ENCODE measurements at regions not wholly inside any gene's neighbourhood (a gene's known extent, or its start where the extent isn't known, plus 50 kb on each side); places are given as distances from the start of the nearest gene placed in this dataset.
A peak's percentile ranks its signal among the peaks of the same experiment; 100 is the strongest.

GRCh38 chr13:79654520-79654919, 173.6 kb downstream of the NDFIP2 start:
- DNase-seq (no peak), ATAC-seq (no peak)
- H3K27me3 ChIP-seq (ENCODE audit: control insufficient read depth, insufficient read depth) = no peaks in the 10 kb centered on the region
- peaks cover 7% of the 10 kb centered on the region for H3K4me1 ChIP-seq (ENCODE audit: control insufficient read depth, insufficient read depth, low read length)
- intact Hi-C loops (cut with DNase I) = no loop called here
- H3K9me3 ChIP-seq (ENCODE audit: control insufficient read depth, low read length) = no peaks in the 10 kb centered on the region
- H3K4me3 ChIP-seq (ENCODE audit: low read length) = no peak overlapping the region
- H3K27ac ChIP-seq (ENCODE audit: low read length) = no peak overlapping the region

DNA sequence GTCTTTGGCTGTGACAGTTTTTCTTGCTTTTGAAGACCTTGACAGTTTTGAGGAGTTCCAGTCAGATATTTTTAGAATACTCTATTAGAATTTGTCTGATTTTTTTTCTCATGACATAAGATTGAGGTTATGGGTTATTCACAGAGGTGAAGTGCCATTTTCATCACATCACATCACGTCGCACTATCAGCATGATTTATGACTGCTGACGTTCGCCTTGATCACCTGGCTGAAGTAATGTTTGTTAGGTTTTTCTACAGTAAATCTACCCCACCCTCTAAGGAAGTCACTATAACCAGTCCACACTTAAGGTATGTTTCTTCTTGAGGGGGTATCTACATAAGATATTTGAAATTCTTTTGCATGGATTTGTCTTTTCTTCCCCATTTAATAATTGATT, 169.7 kb downstream of the NDFIP2 start:
- Histone ChIP-seq H3K27ac (ENCODE audit: low read length) (no peak overlapping the region), H3K27me3 (ENCODE audit: control insufficient read depth, insufficient read depth) (no peaks in the 10 kb centered on the region), H3K4me3 (ENCODE audit: low read length) (no peak overlapping the region), H3K9me3 (ENCODE audit: control insufficient read depth, low read length) (no peaks in the 10 kb centered on the region), H3K4me1 (ENCODE audit: control insufficient read depth, insufficient read depth, low read length) (no peaks in the 10 kb centered on the region)
- WGBS = 77% methylated on average over 4 of the region's 4 CpGs
- intact Hi-C loops (cut with DNase I) = no loop called here
- ATAC-seq = no peak
- no peak for DNase-seq

- 80% methylated on average over 1 of the region's 1 CpG for WGBS
- H3K27me3 ChIP-seq (ENCODE audit: control insufficient read depth, insufficient read depth) = no peaks in the 10 kb centered on the region
- ATAC-seq = no peak
- intact Hi-C loops (cut with DNase I) = no loop called here
- no peaks in the 10 kb centered on the region for H3K9me3 ChIP-seq (ENCODE audit: control insufficient read depth, low read length)
- H3K27ac ChIP-seq (ENCODE audit: low read length) = no peak overlapping the region
- H3K4me1 ChIP-seq (ENCODE audit: control insufficient read depth, insufficient read depth, low read length) = peaks cover 2% of the 10 kb centered on the region
- DNase-seq = no peak
- H3K4me3 ChIP-seq (ENCODE audit: low read length) = no peak overlapping the region
Measured at GRCh38 chr13:79648191-79648590, 167.2 kb downstream of the NDFIP2 start.

- WGBS = 52% methylated on average over 2 of the region's 2 CpGs
- Histone ChIP-seq H3K9me3 (ENCODE audit: control insufficient read depth, low read length) (no peaks in the 10 kb centered on the region), H3K4me1 (ENCODE audit: control insufficient read depth, insufficient read depth, low read length) (peaks cover 2% of the 10 kb centered on the region), H3K27ac (ENCODE audit: low read length) (no peak overlapping the region), H3K4me3 (ENCODE audit: low read length) (no peak overlapping the region), H3K27me3 (ENCODE audit: control insufficient read depth, insufficient read depth) (no peaks in the 10 kb centered on the region)
- intact Hi-C loops (cut with DNase I) = no loop called here
- ATAC-seq (no peak), DNase-seq (no peak)
Measured at GRCh38 chr13:79647533-79647932, 166.6 kb downstream of the NDFIP2 start.

GRCh38 chr13:79646880-79647279, 165.9 kb downstream of the NDFIP2 start:
- Histone ChIP-seq H3K4me1 (ENCODE audit: control insufficient read depth, insufficient read depth, low read length) (peaks cover 2% of the 10 kb centered on the region), H3K4me3 (ENCODE audit: low read length) (no peak overlapping the region), H3K27me3 (ENCODE audit: control insufficient read depth, insufficient read depth) (no peaks in the 10 kb centered on the region), H3K9me3 (ENCODE audit: control insufficient read depth, low read length) (no peaks in the 10 kb centered on the region), H3K27ac (ENCODE audit: low read length) (no peak overlapping the region)
- ATAC-seq = no peak
- DNase-seq = no peak
- WGBS = 93% methylated on average over 2 of the region's 2 CpGs
- intact Hi-C loops (cut with DNase I) = no loop called here

DNA sequence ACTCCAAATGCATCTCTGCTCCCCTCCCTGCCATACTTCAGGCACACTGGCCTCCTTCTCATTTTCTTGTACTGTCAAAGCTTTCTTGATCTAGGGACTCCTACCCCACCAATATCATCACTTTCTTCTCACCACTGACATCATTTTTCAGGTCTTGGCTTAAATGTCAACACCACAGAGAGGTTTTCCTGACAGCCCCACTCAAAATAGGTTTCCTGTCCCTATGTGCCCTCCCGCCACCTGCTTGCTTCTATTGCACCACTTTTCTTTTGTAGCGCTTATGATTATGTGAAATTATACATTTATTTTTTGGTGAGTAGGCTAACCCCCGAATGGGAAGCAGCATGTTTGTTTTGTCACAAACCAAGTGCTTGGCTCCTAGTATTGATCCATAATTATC, 164.6 kb downstream of the NDFIP2 start:
- Histone ChIP-seq H3K27me3 (ENCODE audit: control insufficient read depth, insufficient read depth) (no peaks in the 10 kb centered on the region), H3K4me3 (ENCODE audit: low read length) (no peak overlapping the region), H3K9me3 (ENCODE audit: control insufficient read depth, low read length) (no peaks in the 10 kb centered on the region), H3K27ac (ENCODE audit: low read length) (no peak overlapping the region), H3K4me1 (ENCODE audit: control insufficient read depth, insufficient read depth, low read length) (peaks cover 2% of the 10 kb centered on the region)
- DNase-seq (no peak), ATAC-seq (no peak)
- WGBS = 72% methylated on average over 3 of the region's 3 CpGs
- intact Hi-C loops (cut with DNase I) = no loop called here

- no peak overlapping the region for H3K27ac ChIP-seq (ENCODE audit: low read length)
- intact Hi-C loops (cut with DNase I) = no loop called here
- ATAC-seq (peak; percentile 41 to 62), DNase-seq (no peak)
- no peak overlapping the region for H3K4me3 ChIP-seq (ENCODE audit: low read length)
- 59% methylated on average over 3 of the region's 3 CpGs for WGBS
- no peaks in the 10 kb centered on the region for H3K9me3 ChIP-seq (ENCODE audit: control insufficient read depth, low read length)
- H3K4me1 ChIP-seq (ENCODE audit: control insufficient read depth, insufficient read depth, low read length) = peaks cover 2% of the 10 kb centered on the region
- no peaks in the 10 kb centered on the region for H3K27me3 ChIP-seq (ENCODE audit: control insufficient read depth, insufficient read depth)
Measured at GRCh38 chr13:79642596-79642995, 161.6 kb downstream of the NDFIP2 start.

GRCh38 chr13:79637133-79637763, 156.3 kb downstream of the NDFIP2 start:
- WGBS = 18% methylated on average over 5 of the region's 5 CpGs
- H3K4me3 ChIP-seq (ENCODE audit: low read length) = peak overlapping the region; percentile 48

GRCh38 chr13:79631051-79631659, 150.2 kb downstream of the NDFIP2 start:
- H3K9me3 ChIP-seq (ENCODE audit: control insufficient read depth, low read length) = no peaks in the 10 kb centered on the region
- no peaks in the 10 kb centered on the region for H3K4me1 ChIP-seq (ENCODE audit: control insufficient read depth, insufficient read depth, low read length)
- H3K4me3 ChIP-seq (ENCODE audit: low read length) = no peak overlapping the region
- 64% methylated on average over 3 of the region's 3 CpGs for WGBS
- intact Hi-C loops (cut with DNase I) = no loop called here
- no peak overlapping the region for H3K27ac ChIP-seq (ENCODE audit: low read length)
- no peak for DNase-seq
- H3K27me3 ChIP-seq (ENCODE audit: control insufficient read depth, insufficient read depth) = no peaks in the 10 kb centered on the region
- ATAC-seq = peak; percentile 82 to 89

More at GRCh38 chr13:79637133-79637763, 156.3 kb downstream of the NDFIP2 start:
- H3K4me1 ChIP-seq (ENCODE audit: control insufficient read depth, insufficient read depth, low read length) = no peaks in the 10 kb centered on the region
- H3K9me3 ChIP-seq (ENCODE audit: control insufficient read depth, low read length) = no peaks in the 10 kb centered on the region
- ATAC-seq (peak; percentile 96 to 98), DNase-seq (peak; percentile 82 to 94 (median 91))
- no peak overlapping the region for H3K27ac ChIP-seq (ENCODE audit: low read length)
- H3K27me3 ChIP-seq (ENCODE audit: control insufficient read depth, insufficient read depth) = no peaks in the 10 kb centered on the region
- intact Hi-C loops (cut with DNase I) = no loop called here

- intact Hi-C loops (cut with DNase I) = no loop called here
- H3K4me1 ChIP-seq (ENCODE audit: control insufficient read depth, insufficient read depth, low read length) = no peaks in the 10 kb centered on the region
- H3K4me3 ChIP-seq (ENCODE audit: low read length) = no peak overlapping the region
- H3K27me3 ChIP-seq (ENCODE audit: control insufficient read depth, insufficient read depth) = no peaks in the 10 kb centered on the region
- no peak overlapping the region for H3K27ac ChIP-seq (ENCODE audit: low read length)
- WGBS = 38% methylated on average over 4 of the region's 4 CpGs
- no peak for DNase-seq
- ATAC-seq = no peak
- no peaks in the 10 kb centered on the region for H3K9me3 ChIP-seq (ENCODE audit: control insufficient read depth, low read length)
Measured at GRCh38 chr13:79628463-79628862, 147.5 kb downstream of the NDFIP2 start.

DNA sequence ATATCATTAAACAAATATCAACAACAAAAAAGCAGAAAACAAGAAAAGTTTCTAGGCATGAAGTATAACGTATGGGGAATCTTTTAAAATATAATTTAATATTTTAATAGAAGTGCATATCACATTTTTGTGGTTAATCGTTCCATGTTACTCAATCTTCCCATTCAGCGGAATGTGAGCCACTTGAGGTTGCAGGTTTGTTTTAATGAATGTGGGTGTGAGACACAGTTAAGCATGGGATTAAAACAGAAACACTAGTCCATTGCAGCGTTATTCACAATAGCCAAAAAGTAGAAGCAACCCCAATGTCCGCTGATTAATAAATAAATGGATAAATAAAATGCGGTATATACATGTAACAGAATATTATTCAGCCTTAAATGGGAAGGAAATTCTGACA, 146.0 kb downstream of the NDFIP2 start:
- ATAC-seq (no peak), DNase-seq (no peak)
- no peak overlapping the region for H3K27ac ChIP-seq (ENCODE audit: low read length)
- 93% methylated on average over 6 of the region's 6 CpGs for WGBS
- no peaks in the 10 kb centered on the region for H3K27me3 ChIP-seq (ENCODE audit: control insufficient read depth, insufficient read depth)
- H3K4me1 ChIP-seq (ENCODE audit: control insufficient read depth, insufficient read depth, low read length) = no peaks in the 10 kb centered on the region
- intact Hi-C loops (cut with DNase I) = no loop called here
- H3K9me3 ChIP-seq (ENCODE audit: control insufficient read depth, low read length) = no peaks in the 10 kb centered on the region
- H3K4me3 ChIP-seq (ENCODE audit: low read length) = no peak overlapping the region

GRCh38 chr13:79625517-79625916, 144.6 kb downstream of the NDFIP2 start:
- WGBS = 83% methylated on average over 1 of the region's 1 CpG
- H3K27ac ChIP-seq (ENCODE audit: low read length) = no peak overlapping the region
- ATAC-seq (no peak), DNase-seq (no peak)
- H3K9me3 ChIP-seq (ENCODE audit: control insufficient read depth, low read length) = no peaks in the 10 kb centered on the region
- no peak overlapping the region for H3K4me3 ChIP-seq (ENCODE audit: low read length)
- H3K4me1 ChIP-seq (ENCODE audit: control insufficient read depth, insufficient read depth, low read length) = no peaks in the 10 kb centered on the region
- no peaks in the 10 kb centered on the region for H3K27me3 ChIP-seq (ENCODE audit: control insufficient read depth, insufficient read depth)
- intact Hi-C loops (cut with DNase I) = no loop called here
